ENCODE measurements at regions not wholly inside any gene's neighbourhood (a gene's known extent, or its start where the extent isn't known, plus 50 kb on each side); places are given as distances from the start of the nearest gene placed in this dataset.

DNA sequence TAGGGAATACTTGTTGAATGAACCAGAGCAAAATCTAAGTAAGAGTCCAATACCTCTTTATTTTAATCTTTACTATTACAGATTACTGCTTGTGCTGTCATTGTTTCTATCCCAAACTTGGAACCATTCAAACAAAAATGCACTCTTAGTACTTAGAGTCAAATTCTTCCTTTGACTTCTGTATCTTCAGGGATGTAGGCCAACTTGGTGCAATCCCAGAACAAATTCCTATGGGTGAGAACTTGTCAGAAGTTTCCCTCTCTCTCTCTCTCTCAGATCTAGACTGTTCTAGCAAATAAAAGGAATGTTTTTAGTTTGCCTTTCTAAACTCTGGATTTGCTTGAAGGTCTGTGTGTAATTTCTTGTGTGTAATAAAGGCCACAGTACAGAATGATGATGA, 329.0 kb upstream of the TMTC4 start:
- CTCF ChIA-PET = no interaction called here
- H3K4me3 ChIP-seq (ENCODE audit: low read depth, low read length) = no peak overlapping the region
- TF ChIP-seq, protein P1, sequence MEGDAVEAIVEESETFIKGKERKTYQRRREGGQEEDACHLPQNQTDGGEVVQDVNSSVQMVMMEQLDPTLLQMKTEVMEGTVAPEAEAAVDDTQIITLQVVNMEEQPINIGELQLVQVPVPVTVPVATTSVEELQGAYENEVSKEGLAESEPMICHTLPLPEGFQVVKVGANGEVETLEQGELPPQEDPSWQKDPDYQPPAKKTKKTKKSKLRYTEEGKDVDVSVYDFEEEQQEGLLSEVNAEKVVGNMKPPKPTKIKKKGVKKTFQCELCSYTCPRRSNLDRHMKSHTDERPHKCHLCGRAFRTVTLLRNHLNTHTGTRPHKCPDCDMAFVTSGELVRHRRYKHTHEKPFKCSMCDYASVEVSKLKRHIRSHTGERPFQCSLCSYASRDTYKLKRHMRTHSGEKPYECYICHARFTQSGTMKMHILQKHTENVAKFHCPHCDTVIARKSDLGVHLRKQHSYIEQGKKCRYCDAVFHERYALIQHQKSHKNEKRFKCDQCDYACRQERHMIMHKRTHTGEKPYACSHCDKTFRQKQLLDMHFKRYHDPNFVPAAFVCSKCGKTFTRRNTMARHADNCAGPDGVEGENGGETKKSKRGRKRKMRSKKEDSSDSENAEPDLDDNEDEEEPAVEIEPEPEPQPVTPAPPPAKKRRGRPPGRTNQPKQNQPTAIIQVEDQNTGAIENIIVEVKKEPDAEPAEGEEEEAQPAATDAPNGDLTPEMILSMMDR (IDR thresholded peaks at IDR 0.05; ENCODE audit: insufficient read depth, low read length, missing control alignments) = no peak
- POLR2A ChIA-PET = no interaction called here
- no peak for DNase-seq (ENCODE audit: low read depth, low spot score)

DNA sequence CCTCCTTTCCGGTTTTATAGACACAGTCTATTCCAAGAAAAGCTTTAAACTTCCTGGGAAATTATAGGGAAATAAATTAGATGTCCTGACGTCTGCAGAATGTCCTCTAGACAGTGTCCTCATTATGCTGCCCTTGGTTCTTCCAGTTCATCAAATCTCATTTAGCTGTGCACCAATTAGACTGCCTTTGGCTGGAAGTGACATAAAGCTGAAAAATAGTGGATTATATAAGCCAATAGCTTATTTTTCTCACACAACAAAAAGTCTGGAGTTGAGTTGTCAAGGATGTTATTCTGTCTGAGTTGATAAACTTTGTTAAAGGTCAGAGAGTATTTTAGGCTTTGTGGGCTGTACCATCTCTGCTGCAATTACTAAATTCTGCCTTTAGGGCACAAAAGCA, 314.8 kb upstream of the TMTC4 start:
- POLR2A ChIA-PET = no interaction called here
- DNase-seq (ENCODE audit: low read depth, low spot score) = no peak
- CTCF ChIA-PET = interaction anchor here (1.5 to 2.0 kb wide), 3 partner anchors 266 to 418 kb away, joined by 3 to 20 read pairs (median 4); no protein-coding TSS in a partner anchor
- TF ChIP-seq, protein P1 (IDR thresholded peaks at IDR 0.05; ENCODE audit: insufficient read depth, low read length, missing control alignments) = no peak
- H3K4me3 ChIP-seq (ENCODE audit: low read depth, low read length) = no peak overlapping the region

- no peak overlapping the region for H3K4me3 ChIP-seq (ENCODE audit: low read depth, low read length)
- CTCF ChIA-PET = interaction anchor here (1.5 to 2.0 kb wide), 2 partner anchors 267 to 418 kb away, joined by 4 to 20 read pairs; no protein-coding TSS in a partner anchor
- POLR2A ChIA-PET = no interaction called here
- TF ChIP-seq, protein P1 (IDR thresholded peaks at IDR 0.05; ENCODE audit: insufficient read depth, low read length, missing control alignments) = no peak
- no peak for DNase-seq (ENCODE audit: low read depth, low spot score)
Observed at GRCh38 chr13:100988921-100989320, 314.3 kb upstream of the TMTC4 start.

DNA sequence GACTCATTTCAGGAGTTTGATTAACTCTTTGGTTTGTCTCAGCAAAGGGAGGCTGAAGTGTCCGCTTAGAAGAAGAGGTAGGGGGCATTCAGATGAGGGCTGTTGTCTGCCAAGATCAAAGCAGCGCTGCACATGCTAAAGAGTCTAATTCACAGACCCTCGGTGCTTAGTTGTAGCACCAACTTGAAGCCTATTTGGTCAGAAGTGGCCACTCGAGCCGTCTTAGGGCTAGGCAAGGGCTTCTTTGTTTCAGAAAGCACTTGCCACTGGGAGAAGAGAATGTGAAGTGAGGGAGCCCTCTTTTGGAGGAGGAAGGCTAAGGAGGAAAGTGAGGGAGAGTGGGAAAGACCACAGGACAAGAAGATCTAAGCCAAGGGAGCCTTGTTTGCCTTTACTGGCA, 313.4 kb upstream of the TMTC4 start:
- TF ChIP-seq, protein P1 (IDR thresholded peaks at IDR 0.05; ENCODE audit: insufficient read depth, low read length, missing control alignments) = peak; percentile 40
- ChIA-PET POLR2A (no interaction called here), CTCF (interaction anchor here (0.6 to 4.7 kb wide), 6 partner anchors 263 to 415 kb away, joined by 3 to 33 read pairs (median 4); no protein-coding TSS in a partner anchor)
- no peak overlapping the region for H3K4me3 ChIP-seq (ENCODE audit: low read depth, low read length)
- peak; percentile 5 for DNase-seq (ENCODE audit: low read depth, low spot score)

- CTCF ChIA-PET = interaction anchor here (1.8 to 4.7 kb wide), 2 partner anchors 264 to 340 kb away, joined by 5 to 33 read pairs; no protein-coding TSS in a partner anchor
- no peak for DNase-seq (ENCODE audit: low read depth, low spot score)
- H3K4me3 ChIP-seq (ENCODE audit: low read depth, low read length) = no peak overlapping the region
- POLR2A ChIA-PET = no interaction called here
- TF ChIP-seq, protein P1 (IDR thresholded peaks at IDR 0.05; ENCODE audit: insufficient read depth, low read length, missing control alignments) = no peak
Observed at GRCh38 chr13:100986571-100986970, 312.0 kb upstream of the TMTC4 start.

GRCh38 chr13:100984085-100984705, 309.6 kb upstream of the TMTC4 start:
- ChIA-PET POLR2A (no interaction called here), CTCF (interaction anchor here (4.7 kb wide), 1 partner anchor 262 kb away, joined by 33 read pairs; no protein-coding TSS in a partner anchor)
- H3K4me3 ChIP-seq (ENCODE audit: low read depth, low read length) = no peak overlapping the region
- no peak for DNase-seq (ENCODE audit: low read depth, low spot score)
- TF ChIP-seq, protein P1 (IDR thresholded peaks at IDR 0.05; ENCODE audit: insufficient read depth, low read length, missing control alignments) = no peak

All from AG04449 (cell line).